ENCODE measurements at regions not wholly inside any gene's neighbourhood (a gene's known extent, or its start where the extent isn't known, plus 50 kb on each side); places are given as distances from the start of the nearest gene placed in this dataset.

GRCh38 chr2:150355440-150355839 is 132.0 kb downstream of the RND3 start:
- intact Hi-C loops (cut with DNase I; ENCODE audit: low total_unique reads): no loop called here
- H3K4me3 ChIP-seq (ENCODE audit: low read depth, poor library complexity, severe bottlenecking): no peak overlapping the region
- TF ChIP-seq, protein P1, sequence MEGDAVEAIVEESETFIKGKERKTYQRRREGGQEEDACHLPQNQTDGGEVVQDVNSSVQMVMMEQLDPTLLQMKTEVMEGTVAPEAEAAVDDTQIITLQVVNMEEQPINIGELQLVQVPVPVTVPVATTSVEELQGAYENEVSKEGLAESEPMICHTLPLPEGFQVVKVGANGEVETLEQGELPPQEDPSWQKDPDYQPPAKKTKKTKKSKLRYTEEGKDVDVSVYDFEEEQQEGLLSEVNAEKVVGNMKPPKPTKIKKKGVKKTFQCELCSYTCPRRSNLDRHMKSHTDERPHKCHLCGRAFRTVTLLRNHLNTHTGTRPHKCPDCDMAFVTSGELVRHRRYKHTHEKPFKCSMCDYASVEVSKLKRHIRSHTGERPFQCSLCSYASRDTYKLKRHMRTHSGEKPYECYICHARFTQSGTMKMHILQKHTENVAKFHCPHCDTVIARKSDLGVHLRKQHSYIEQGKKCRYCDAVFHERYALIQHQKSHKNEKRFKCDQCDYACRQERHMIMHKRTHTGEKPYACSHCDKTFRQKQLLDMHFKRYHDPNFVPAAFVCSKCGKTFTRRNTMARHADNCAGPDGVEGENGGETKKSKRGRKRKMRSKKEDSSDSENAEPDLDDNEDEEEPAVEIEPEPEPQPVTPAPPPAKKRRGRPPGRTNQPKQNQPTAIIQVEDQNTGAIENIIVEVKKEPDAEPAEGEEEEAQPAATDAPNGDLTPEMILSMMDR (IDR thresholded peaks at IDR 0.05): no peak
- no peak for TF ChIP-seq POLR2A (IDR thresholded peaks at IDR 0.05)
- WGBS, 2 donors: 93 to 95% methylated on average over 2 of the region's 2 CpGs
- DNase-seq (ENCODE audit: low spot score in 2 of 2): no peak

GRCh38 chr2:150353376-150353775 is 134.1 kb downstream of the RND3 start:
- WGBS, 2 donors: 94% methylated on average over 2 of the region's 2 CpGs
- intact Hi-C loops (cut with DNase I; ENCODE audit: low total_unique reads): no loop called here
- no peak for DNase-seq (ENCODE audit: low spot score in 2 of 2)
- no peak for TF ChIP-seq POLR2A (IDR thresholded peaks at IDR 0.05)
- TF ChIP-seq, protein P1 (IDR thresholded peaks at IDR 0.05): no peak
- H3K4me3 ChIP-seq (ENCODE audit: low read depth, poor library complexity, severe bottlenecking): no peak overlapping the region

DNA sequence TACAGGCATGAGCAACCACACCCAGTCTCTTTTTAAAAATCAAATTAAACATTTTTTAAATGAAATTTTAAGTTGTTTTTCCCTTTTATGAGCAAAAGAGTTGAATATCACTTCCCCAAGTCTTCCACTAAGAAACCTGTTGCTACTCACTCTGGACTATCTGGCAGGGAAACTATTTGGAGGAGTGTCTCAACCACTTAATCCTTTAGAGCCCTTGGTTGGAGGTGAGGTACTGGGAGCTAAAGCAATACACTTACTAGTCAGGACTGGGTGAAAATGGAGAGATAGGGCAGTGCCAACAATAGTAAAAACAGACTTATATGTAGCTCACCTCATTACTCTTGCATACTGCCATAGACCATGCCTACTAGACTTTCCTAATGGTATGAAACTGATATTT is 135.5 kb downstream of the RND3 start:
- no peak overlapping the region for H3K4me3 ChIP-seq (ENCODE audit: low read depth, poor library complexity, severe bottlenecking)
- no peak for DNase-seq (ENCODE audit: low spot score in 2 of 2)
- intact Hi-C loops (cut with DNase I; ENCODE audit: low total_unique reads): no loop called here
- TF ChIP-seq, protein P1 (IDR thresholded peaks at IDR 0.05): no peak
- no peak for TF ChIP-seq POLR2A (IDR thresholded peaks at IDR 0.05)

DNA sequence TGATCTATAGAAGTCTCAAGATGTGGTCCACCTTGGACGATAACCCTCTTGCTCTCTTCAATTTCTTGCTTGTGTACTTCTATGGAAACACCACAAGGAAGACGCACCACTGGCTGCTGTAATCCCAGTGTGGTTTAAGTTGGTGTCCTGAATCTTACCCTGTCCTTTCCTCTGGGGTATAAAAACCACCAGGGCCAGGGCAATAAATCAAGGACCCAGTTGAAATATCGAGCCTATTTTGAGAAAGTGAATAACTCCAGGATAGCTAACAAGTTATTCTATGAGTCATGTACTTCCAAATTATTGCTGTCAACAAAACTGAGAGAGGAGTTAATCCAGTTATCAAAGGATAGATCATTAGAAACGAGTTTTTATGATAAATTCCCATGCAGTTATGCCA is 137.0 kb downstream of the RND3 start:
- intact Hi-C loops (cut with DNase I; ENCODE audit: low total_unique reads): no loop called here
- no peak overlapping the region for H3K4me3 ChIP-seq (ENCODE audit: low read depth, poor library complexity, severe bottlenecking)
- 62 to 63% methylated on average over 4 of the region's 4 CpGs for WGBS, 2 donors
- no peak for TF ChIP-seq POLR2A (IDR thresholded peaks at IDR 0.05)
- TF ChIP-seq, protein P1 (IDR thresholded peaks at IDR 0.05): no peak
- DNase-seq (ENCODE audit: low spot score in 2 of 2): no peak

- H3K4me3 ChIP-seq (ENCODE audit: low read depth, poor library complexity, severe bottlenecking): no peak overlapping the region
- 91 to 96% methylated on average over 4 of the region's 4 CpGs for WGBS, 2 donors
- intact Hi-C loops (cut with DNase I; ENCODE audit: low total_unique reads): no loop called here
Measured at GRCh38 chr2:150346806-150347205, 140.7 kb downstream of the RND3 start.

More at GRCh38 chr2:150346806-150347205, 140.7 kb downstream of the RND3 start:
- no peak for DNase-seq (ENCODE audit: low spot score in 2 of 2)
- TF ChIP-seq POLR2A (IDR thresholded peaks at IDR 0.05): no peak
- TF ChIP-seq, protein P1 (IDR thresholded peaks at IDR 0.05): no peak

All from lower leg skin (tissue), 4 donors.